SK-N-MC (cell line): ENCODE measurements at regions not wholly inside any gene's neighbourhood (a gene's known extent, or its start where the extent isn't known, plus 50 kb on each side); places are given as distances from the start of the nearest gene placed in this dataset.

Experiments used
- EZH2 ChIP-seq: fragments of 200-600 bp; sonication (generic); IDR thresholded peaks from one replicate; pipeline ENCODE4 v1.6.1; 2017; ENCODE audit warnings: antibody characterized with exemption
- FOXP2 ChIP-seq: optimal IDR thresholded peaks from 2 replicates; pipeline ENCODE3; 2011; ENCODE audit warnings: mild to moderate bottlenecking, moderate library complexity; ENCODE audit not compliant: insufficient read depth; ENCODE audit errors: extremely low read length, control extremely low read depth

- TF ChIP-seq EZH2 (no peak), FOXP2 (no peak)
Measured at GRCh38 chr12:17793854-17794253, 296.1 kb downstream of the RERGL start.
